Hematopoietic multipotent progenitor cell treated with erythropoietin and hydrocortisone succinate and interleukin-3 and kit ligand, for 8 days (in vitro differentiated cells): ENCODE measurements at regions not wholly inside any gene's neighbourhood (a gene's known extent, or its start where the extent isn't known, plus 50 kb on each side); places are given as distances from the start of the nearest gene placed in this dataset.
"Not testable (repeated sequence)": the region's sequence is repeated elsewhere in the genome, so short reads cannot be mapped to it uniquely, and the experiment has no call there.

Experiments used
- DNase-seq: peaks from one replicate; pipeline ENCODE4 v3.0.0-alpha.2; 2015

DNA sequence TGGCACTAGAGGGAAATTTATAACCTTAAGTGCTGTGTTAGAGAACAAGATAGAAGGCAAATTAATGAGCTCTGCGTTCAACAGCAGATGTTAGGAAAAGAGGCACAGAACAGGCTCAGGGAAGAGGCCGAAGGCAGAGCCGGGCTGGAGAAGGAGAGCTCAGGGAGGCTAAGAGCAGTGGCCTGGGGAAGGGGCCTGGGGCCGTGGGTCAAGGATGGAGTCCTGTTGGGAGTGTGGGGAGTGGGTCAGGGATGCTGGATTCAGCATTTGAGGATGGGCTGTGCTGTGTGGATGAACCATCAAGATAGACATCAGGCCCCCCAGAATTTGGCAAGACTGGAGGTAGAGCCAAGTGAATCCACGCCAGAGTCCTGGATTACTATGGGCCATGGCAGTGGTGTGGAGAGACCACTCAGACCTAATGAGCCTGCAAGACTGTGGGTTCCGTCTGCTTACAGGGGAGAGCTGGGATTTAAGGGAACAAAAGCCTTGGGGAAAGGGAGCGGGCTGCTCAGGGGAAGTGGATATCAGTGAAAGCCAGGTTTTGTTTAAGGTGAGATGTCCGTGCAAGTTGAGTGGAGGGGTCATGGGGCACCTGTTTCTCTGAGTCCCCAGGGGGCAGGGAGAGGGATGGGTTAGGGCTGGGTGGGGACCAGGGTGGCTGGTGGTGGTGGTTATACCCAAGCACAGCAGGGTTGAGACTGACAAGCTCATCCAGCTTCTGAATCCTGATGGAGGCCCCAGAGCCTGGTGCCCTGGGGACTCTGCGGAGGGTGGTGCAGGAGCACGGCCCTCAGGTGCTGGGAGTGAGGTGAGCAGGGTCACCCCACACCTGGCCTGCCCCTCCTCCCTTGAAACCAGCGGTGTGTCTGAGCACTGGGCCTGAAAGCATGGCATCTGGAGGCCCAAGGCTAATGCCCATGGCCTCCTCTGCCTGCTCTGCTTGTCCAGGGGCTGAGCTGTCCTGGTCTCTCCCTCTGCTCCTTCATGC lies 101.7 kb downstream of the BMS1 start:
- no peak for DNase-seq

- DNase-seq, result no peak
These were observed 103.1 kb downstream of the BMS1 start for GRCh38 chr10:42885491-42886270.

DNA sequence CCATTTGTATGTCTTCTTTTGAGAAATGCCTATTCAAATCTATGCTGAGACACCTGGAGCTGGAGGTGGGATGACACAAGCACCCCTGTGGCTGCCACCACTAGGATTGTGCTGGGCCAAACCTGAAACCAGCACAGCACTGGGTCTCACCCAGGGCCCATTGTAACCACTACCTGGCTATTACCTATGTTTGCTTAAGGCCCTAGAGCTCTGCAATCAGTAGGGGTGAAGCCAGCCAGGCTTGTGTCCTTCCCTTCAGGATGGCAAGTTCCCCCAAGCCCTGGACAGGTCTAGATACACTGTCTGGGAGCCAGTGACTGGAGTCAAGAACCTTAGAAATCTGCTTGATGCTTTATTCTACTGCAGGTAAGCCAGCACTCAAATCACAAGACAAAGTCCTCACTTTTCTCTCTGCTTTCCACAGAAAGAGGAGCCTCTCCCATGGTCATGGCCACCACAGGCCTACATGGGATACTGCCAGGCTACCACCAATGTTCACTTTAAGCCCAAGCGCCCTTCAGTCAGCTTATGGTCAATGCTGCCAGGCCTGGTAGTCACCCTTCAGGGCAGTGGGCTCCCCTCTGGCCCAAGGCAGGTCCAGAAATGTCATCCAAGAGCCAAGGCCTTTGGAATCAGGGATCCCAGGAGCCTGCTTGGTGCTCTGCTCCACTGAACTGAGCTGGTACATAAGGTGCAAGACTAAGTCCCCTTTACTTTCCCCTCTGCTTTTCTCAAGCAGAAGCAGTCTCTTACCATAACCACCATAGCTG lies 105.3 kb downstream of the BMS1 start:
- no peak for DNase-seq

GRCh38 chr10:42888504-42889095 lies 106.0 kb downstream of the BMS1 start:
- DNase-seq, result no peak

- DNase-seq, result no peak
These were observed 114.1 kb downstream of the BMS1 start for GRCh38 chr10:42896735-42897134.

DNA sequence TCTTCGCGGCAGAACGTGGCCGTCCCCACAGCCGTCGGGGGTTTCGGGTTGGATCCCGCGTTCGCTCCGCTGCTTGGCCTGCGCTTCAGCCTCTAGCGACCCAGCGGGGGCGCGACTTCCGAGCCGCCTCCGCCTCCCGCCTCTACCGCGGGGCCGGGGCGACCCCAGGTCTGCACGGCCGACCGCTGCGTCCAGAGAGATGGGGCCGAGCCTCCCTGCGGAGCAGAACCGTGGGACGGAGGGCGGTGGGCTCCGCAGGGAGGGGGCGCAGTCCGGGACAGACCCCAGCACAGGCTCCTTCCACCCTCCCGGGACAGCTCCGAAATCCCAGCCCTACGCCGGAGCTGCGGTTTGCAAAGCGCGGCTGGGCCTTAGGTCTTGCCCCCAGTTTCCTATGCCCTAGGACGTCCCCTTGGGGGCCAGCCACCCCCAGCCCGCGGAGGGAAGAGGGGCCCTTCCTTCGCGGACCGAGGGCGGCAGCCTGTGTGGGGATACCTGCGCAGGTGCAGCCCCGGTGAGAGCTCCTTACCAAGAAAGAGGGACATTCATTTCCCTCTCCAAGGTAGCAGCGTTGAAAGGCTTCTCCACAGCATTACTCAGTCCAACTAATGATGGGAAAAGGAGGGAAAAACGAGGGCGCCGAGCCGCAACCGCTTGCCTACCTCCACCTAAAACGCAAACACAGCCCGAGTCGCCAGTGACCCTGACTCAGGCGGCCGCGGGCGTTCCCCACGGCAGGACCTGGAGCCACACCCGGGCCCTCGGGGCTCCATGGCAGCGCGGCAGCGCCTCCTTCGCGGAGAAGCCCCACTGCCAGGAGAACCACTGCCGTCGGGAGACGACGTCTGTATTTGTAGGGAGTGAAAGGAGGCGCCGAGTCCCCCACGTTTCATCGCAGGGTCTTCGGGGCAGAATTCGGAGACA lies 115.7 kb downstream of the BMS1 start:
- no peak for DNase-seq

DNA sequence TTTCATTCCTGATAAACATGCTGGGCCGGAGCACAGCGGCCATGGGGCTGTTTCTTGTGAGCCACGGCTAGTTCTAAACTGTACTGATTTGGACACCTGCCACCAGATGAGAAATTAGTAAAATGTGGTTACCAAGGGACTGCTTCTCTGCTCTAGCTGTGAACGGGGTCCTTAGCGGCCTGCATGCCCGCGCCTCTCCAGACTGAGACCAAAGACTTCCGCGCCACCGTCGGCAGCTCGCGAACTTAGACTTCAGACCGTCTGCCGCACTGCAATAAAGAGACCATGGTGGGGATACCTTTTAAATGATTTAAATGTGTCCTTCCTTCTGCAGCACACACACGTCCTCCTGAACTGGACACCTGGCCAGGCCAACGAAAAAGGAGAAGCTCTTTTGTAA lies 116.4 kb downstream of the BMS1 start:
- no peak for DNase-seq

GRCh38 chr10:42900346-42900745 lies 117.8 kb downstream of the BMS1 start:
- not testable (repeated sequence) for DNase-seq

DNA sequence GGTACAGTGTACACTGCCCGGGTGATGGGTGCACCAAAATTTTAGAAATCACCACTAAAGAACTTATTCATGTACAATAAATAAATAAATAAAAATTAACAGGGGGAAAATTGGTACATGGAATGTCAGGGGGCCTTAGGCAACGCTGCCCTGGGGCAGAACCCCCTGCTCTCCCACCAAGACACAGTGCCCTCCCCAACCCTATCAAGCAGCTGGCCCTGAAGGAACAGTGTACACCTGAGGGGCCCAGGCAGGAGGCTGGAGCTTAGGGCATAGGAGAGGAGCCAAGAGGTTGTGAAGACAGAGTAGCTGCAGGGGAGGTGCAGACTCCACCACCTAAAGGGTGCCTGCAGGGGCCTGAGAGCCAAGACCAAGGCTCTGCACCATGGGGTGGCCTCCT lies 128.8 kb downstream of the BMS1 start:
- no peak for DNase-seq

DNA sequence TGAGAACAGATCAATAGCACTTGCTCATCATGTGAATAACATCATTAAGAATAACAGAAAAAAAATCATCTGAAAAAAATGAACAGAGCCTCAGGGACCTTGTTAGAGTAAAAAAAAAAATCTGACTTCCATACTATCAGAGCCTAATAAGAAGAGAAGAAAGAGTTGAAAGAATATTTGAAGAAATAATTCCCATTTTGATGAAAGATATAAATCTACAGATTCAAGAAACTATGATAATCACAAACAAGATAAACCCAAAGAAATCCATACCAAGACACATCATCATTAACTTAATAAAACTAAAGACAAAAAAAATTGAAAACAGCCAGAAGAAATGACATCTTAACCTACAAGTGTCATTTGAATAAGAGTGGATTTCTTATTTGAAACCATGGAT lies 134.4 kb downstream of the BMS1 start:
- no peak for DNase-seq

DNA sequence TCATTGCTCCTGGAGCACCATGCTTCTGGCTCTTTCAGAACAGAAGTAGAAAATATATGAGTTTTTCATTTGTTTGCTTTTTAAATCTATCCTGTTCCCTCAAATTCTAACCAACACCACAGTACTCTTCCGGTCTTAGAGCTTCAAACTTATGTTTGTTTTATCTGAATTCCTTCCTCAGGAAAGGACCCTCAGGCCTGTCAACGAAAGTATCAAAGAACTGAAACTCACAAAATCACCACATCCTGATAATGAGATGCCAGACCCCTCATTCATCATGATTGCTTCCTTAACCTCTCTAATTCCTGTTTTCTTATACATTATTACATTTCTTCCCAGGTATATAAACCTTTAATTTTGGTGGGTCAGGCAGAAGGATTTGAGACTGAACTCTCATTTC lies 135.2 kb downstream of the BMS1 start:
- no peak for DNase-seq

- no peak for DNase-seq
These were observed 139.4 kb downstream of the BMS1 start for GRCh38 chr10:42921951-42922350.

DNA sequence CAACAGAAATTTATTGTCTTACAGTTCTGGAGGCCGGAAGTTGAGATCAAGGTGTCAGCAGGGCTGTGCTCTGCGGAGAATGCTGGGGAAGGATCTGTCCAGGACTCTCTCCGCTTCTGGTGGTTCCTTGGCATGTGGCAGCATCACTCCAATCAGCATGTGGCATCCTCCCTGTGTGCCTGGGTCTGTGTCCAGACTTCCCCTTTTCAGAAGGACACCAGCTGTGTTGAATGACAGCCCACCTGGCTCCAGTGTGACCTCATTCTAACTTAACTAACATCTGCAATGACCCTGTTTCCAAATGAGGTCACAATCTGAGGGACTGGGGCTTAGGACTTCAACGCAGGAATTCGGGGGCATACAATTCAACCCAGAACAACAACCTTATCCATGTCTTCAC lies 141.9 kb downstream of the BMS1 start:
- DNase-seq, result no peak

- DNase-seq, result no peak
These were observed 144.2 kb downstream of the BMS1 start for GRCh38 chr10:42926843-42927242.

GRCh38 chr10:42928064-42928463 lies 145.5 kb downstream of the BMS1 start:
- no peak for DNase-seq

GRCh38 chr10:42929236-42929635 lies 146.6 kb downstream of the BMS1 start:
- no peak for DNase-seq

DNA sequence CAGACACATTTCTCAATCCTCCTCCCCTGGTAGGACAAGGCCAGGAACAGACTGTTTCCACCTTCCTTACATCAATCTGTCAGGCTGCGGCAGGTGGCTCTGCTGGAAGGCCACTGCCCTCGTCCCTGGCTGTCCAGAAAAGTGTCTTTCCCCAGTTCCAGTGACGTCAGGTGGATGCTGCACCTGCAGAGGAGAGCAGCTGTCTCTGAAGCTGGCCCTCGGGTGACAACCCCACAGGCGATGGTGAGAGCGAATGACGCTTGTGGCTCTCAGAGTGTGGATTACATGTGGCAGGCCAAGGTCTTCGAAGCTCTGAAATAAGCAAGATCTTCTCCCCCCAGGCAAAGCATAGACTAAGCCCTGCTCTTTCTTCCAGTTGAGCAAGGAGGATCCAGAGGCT lies 146.9 kb upstream of the RET start:
- no peak for DNase-seq

DNA sequence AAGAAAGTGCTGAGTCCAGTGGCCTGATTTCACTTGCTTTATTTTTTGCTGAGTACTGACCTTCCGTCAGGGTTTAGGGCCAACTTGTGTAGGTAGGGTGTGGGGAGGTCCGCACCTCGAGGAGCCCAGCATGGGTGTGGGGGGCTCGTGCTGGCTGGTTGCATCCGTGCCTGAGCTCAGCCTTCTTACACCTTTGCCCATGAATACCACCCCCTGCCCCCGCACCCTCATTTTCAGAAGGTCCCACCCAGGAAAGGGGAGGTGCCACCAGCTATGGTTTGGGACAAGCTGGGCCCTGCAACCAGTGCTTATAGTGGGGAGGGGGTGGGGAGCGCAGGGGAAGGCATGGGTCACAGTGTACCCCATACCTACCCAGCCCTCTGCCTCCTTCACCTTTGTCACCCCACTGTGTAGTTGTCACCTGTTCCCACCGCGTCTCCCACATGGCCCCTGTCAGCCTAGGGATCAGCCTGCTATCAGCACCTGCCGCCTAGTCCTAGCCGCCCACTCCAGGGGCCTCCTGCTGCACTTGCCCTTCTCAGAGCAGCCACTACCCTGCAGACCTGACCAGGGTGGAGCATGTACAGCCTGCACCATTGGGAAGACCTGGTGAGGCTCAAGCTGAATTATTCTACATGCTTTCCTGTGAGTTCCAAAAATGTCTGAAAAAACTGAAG lies 146.2 kb upstream of the RET start:
- DNase-seq, result no peak

DNA sequence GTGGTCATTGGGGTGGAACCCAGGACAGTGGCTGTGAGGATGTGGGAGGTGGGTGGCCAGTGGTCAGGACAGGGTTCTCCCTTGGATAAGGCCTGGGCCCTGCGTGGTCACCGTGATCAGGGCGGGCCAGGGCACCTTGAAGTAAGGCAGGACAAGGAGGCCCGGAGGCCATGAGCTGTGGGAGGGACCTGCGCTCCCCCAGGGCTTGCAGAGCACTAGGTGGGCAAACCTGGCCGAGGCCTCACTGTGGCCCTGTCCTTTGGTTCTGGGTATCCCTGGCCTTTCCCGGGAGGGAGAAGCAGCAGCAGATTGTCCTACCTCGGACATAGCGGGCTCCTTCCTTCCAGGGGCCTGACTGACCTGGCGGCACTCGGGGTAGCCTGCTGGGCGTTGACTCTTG lies 144.8 kb upstream of the RET start:
- DNase-seq, result no peak

GRCh38 chr10:42932735-42933447 lies 144.0 kb upstream of the RET start:
- DNase-seq, result no peak
